ENCODE measurements at regions not wholly inside any gene's neighbourhood (a gene's known extent, or its start where the extent isn't known, plus 50 kb on each side); places are given as distances from the start of the nearest gene placed in this dataset.

DNA sequence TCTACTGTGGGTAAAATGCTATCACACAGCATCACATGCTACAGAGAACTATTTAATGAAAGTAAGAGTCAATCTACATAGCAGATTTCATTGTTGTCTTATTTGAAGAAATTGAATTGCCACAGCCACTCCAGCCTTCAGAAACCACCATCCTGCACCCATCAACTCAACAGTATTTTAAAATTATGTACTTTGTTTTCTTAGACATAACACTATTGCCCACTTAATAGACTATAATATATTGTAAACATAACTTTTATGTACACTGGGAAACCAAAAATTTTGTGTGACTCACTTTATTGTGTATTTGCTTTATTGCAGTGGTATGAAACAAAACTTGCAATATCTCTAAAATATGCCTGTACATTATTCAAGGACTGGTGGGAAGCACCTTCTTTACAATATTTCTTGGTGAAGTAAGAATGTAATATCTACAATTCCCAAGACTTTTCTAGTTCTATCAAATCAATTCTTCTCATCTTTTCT, 133.0 kb downstream of the DUSP10 start:
- peaks cover 12% of the 10 kb centered on the region for H3K4me1 ChIP-seq
- no peak overlapping the region for H3K27ac ChIP-seq (replicated peaks)
- TF ChIP-seq CTCF (IDR thresholded peaks at IDR 0.05; ENCODE audit: borderline replicate concordance): no peak
- no peak for DNase-seq
- H3K36me3 ChIP-seq: no peaks in the 10 kb centered on the region
- no peak overlapping the region for H3K4me3 ChIP-seq
- no peaks in the 10 kb centered on the region for H3K27me3 ChIP-seq (ENCODE audit: low read depth)
- no peaks in the 10 kb centered on the region for H3K9me3 ChIP-seq (replicated peaks)
- intact Hi-C loops (cut with micrococcal nuclease): no loop called here

DNA sequence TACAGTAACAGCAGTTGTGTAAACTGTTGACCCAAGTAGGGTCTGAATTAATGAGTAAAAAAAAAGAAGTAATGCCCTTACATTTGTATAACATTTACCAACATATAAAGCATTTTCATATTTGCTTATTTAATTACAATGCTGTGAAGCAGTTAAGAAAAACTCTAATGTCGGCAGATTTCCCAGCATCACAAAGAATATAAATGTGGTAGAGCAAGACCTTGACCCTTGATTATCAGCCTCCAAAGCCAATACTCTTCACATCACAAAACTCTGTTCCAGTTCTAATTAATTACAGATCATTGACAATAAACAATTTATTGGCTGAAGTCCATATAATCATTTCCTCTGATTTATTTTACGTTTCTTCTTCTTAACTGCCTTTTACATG, 130.2 kb downstream of the DUSP10 start:
- H3K27ac ChIP-seq (replicated peaks): no peak overlapping the region
- H3K4me3 ChIP-seq: no peak overlapping the region
- no peak for DNase-seq
- intact Hi-C loops (cut with micrococcal nuclease): no loop called here
- peaks cover 12% of the 10 kb centered on the region for H3K4me1 ChIP-seq
- H3K36me3 ChIP-seq: no peaks in the 10 kb centered on the region
- H3K27me3 ChIP-seq (ENCODE audit: low read depth): no peaks in the 10 kb centered on the region
- no peak for TF ChIP-seq CTCF (IDR thresholded peaks at IDR 0.05; ENCODE audit: borderline replicate concordance)
- no peaks in the 10 kb centered on the region for H3K9me3 ChIP-seq (replicated peaks)

GRCh38 chr1:221612047-221612777, 129.7 kb downstream of the DUSP10 start:
- intact Hi-C loops (cut with micrococcal nuclease): no loop called here
- DNase-seq: peak; percentile 59
- H3K4me1 ChIP-seq: peaks cover 12% of the 10 kb centered on the region
- H3K36me3 ChIP-seq: no peaks in the 10 kb centered on the region
- H3K27me3 ChIP-seq (ENCODE audit: low read depth): no peaks in the 10 kb centered on the region
- H3K27ac ChIP-seq (replicated peaks): no peak overlapping the region
- no peak overlapping the region for H3K4me3 ChIP-seq
- H3K9me3 ChIP-seq (replicated peaks): no peaks in the 10 kb centered on the region
- no peak for TF ChIP-seq CTCF (IDR thresholded peaks at IDR 0.05; ENCODE audit: borderline replicate concordance)

- no peak for DNase-seq
- intact Hi-C loops (cut with micrococcal nuclease): no loop called here
- no peaks in the 10 kb centered on the region for H3K27me3 ChIP-seq (ENCODE audit: low read depth)
- no peak for TF ChIP-seq CTCF (IDR thresholded peaks at IDR 0.05; ENCODE audit: borderline replicate concordance)
- no peak overlapping the region for H3K4me3 ChIP-seq
- peaks cover 6% of the 10 kb centered on the region for H3K9me3 ChIP-seq (replicated peaks)
- no peaks in the 10 kb centered on the region for H3K36me3 ChIP-seq
- no peak overlapping the region for H3K27ac ChIP-seq (replicated peaks)
- no peaks in the 10 kb centered on the region for H3K4me1 ChIP-seq
These were observed 121.2 kb downstream of the DUSP10 start for GRCh38 chr1:221620437-221621384.

DNA sequence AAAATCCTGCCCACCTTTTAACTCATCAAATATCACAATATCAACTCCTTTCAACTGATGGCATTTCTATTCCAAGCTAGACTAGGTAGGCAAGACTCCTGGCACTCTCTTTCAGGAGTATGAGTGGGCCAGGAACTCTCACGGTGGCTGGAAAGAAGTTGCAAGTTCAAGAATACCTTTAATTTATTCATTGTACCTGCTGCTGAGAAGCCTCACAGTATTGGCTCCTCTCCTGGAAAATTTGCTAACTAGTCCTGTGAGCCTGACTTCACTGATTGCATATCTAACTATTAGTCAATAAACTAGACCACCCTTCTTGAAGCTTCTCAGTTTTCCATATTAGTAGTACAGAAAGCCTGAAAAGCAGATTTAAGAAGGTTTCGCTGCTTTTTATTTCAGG, 120.2 kb downstream of the DUSP10 start:
- H3K4me3 ChIP-seq: no peak overlapping the region
- H3K36me3 ChIP-seq: no peaks in the 10 kb centered on the region
- intact Hi-C loops (cut with micrococcal nuclease): no loop called here
- TF ChIP-seq CTCF (IDR thresholded peaks at IDR 0.05; ENCODE audit: borderline replicate concordance): no peak
- DNase-seq: no peak
- H3K9me3 ChIP-seq (replicated peaks): peaks cover 11% of the 10 kb centered on the region
- H3K27ac ChIP-seq (replicated peaks): no peak overlapping the region
- no peaks in the 10 kb centered on the region for H3K4me1 ChIP-seq
- no peaks in the 10 kb centered on the region for H3K27me3 ChIP-seq (ENCODE audit: low read depth)
